HG03025 (cell line): ENCODE measurements at regions not wholly inside any gene's neighbourhood (a gene's known extent, or its start where the extent isn't known, plus 50 kb on each side); places are given as distances from the start of the nearest gene placed in this dataset.

Experiments used
- ATAC-seq: cut with Tn5 transposase; IDR thresholded peaks from one replicate; pipeline ENCODE4 v1.9.1; 2021; ENCODE audit warnings: mild to moderate bottlenecking, moderate library complexity; ENCODE audit not compliant: unreplicated experiment, low FRiP score

DNA sequence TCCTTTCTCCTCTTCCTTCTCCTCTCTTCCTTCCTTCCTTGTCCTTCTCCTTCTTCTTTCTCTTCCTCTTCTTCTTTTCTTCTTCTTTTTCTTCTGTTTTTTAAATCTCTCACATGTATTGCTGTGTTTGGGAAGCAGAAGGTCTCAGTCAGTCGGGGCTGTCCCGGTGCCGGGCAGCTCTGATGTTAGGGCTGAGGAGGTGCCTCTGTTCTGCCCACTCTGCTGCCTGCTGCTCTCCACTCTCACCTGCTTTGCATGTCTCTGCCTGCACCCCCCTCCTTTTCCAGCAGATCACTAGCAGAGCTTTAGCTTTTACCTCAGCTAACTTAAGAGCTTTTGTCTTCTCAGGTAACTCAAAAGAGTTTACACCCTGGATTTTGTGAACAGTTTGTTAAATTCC is 276.6 kb downstream of the CHRM3 start:
- ATAC-seq = no peak

DNA sequence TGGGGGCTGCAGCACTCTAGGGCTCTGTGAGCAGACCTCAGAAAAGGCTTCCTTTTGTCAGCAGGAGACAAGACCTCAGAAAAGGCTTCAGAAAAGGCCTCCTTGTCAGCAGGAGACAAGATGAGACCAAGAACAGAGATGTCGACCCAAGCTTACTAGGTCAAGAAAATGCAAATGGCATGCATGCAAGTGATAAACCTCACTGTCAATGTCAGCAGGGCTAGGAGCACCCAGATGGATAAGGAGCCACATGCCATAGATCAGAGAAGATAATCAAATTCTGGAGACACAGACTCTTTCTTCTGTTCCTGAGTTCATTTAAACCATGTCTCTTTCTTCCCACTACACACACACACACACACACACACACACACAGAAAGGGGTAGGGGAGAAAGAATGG is 285.9 kb downstream of the CHRM3 start:
- no peak for ATAC-seq

DNA sequence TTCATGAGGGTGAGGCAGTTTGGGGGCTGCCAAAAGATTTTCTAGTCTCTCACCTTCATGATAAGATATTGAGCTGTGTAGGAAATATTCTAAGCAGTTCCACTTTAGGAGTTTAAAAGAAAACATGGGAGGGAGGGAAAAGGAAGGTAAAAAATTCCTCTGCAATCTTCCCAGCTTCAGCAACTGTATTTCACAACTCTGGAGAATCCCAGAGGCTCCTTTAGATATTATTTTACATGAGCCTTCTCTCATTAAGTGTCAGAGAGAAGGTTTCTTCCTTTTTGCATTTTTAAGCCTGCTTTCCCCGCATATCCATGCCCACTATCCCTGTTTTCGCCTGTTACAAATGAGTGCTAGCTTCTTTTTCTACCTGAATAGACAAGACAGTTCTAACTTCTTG is 289.4 kb downstream of the CHRM3 start:
- no peak for ATAC-seq

DNA sequence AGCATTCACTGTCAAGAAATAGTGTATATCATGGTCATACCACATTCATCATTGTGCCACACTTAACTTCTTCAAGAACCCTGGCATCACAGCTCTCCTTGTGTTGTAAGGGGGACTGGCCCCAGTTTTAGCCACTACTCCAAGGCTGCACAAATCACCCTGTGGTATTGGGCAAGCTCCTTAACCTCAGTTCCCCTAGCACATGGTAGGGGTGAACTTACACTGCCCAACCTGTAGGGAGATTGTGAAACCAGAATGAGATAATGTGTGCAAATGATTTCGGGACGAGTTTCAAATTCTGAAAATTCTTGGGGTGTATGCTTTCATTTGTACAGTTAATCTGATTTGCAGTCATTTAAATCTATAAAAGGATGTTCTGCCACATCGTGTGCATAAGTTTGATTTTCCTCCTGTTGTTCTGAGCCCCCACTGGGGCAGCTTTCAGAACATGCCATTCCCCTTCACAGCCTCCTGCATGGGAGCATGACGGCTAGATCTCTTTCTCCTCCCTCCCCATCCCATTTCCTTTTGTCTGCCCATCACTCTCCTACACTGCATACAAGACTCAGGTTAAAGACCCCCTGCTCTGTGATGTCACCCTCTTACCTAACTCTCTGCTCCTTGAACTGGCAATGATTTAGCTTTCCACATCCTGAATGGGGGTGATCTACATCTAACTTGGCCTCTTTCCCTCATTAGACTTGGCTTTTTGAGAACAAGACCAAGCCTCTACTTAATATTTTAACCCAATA is 290.3 kb downstream of the CHRM3 start:
- ATAC-seq = no peak

DNA sequence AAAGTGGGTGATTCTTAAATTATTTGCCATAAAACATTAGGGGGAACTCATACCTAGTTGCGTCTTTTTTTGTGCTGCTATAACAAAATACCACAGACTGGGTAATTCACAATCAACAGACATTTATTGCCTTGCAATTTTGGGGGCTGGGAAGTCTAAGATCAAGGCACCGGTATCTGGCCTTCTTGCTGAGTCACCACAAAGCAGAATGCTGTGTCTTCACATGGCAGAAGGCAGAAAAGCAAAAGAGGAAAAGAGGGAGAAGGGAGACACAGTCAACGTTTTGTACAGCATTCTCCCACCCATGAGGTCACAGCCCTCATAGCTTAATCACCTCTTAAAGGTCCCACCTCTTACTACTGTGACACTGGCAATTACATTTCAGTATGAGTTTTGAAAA is 291.0 kb downstream of the CHRM3 start:
- ATAC-seq = no peak

DNA sequence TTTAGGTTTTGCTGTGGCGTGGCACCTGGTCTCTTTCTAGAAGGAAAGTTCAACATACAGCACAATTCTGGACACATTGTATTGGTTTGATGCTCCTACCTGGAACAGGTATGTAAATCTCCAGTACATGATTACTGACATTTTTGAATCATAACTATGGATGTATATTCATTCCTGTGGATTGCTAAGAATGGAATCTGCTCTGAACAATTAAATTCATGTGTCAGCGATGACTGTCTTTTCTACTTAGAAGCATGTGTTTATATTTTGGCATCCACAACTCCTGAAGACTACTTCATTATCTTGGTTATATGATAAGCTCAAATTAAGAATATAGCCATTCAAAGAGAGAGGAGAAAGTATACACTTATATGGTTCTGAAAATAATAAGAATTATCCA is 291.8 kb downstream of the CHRM3 start:
- no peak for ATAC-seq

DNA sequence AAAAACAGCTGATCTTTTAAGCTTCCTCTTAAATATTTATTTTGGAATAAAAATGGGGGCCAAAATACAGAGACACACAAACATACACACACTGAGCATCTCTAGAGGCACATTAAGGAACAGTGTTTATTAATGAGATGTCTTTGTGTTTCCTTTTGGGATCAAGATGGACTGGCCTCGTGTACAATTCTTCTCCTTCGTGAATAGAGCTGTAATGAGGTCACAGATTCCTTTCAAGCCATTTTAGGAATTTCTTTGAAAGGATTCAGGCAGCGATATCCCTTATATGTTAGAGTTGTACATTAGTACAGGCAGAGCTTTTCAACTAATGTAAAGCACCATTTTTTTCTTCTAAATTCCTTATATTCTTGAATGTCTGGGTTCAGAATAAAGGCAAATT is 295.7 kb downstream of the CHRM3 start:
- ATAC-seq = no peak

DNA sequence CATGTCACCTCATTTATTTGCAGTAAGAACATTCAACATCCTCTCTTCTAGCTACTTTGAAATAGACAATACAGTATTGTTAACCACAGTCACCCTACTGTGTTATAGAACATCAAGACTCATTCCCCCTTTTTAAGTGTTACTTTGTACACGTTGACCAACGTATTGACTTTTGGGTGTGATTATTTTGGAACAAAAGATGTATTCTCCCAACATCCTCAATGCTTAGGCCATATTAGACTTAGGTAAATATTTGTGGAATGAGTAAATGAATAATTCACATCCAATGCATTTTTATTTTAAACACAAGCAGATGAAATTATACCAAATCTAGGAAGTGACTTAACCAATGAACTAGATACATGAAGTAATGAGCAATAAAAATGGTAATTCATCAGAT is 296.6 kb downstream of the CHRM3 start:
- ATAC-seq = no peak

DNA sequence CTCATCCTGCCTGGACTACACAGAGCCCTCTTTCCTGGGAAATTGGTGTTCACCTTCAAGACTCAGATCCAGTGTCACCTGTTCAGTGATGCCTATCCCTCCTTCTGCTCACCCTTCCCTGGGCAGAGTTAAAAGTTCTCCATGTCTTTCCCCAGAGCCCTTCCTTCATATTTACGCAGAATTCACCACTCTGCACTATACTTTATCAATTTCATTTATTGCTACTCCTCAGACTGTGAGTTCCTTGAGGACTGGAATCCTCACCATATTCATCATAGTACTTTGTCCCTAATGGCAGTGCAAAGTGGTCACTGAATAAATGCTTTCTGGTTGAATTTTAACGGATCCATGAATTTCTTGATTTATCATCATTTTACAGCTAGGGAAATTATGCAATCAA is 300.0 kb downstream of the CHRM3 start:
- no peak for ATAC-seq

DNA sequence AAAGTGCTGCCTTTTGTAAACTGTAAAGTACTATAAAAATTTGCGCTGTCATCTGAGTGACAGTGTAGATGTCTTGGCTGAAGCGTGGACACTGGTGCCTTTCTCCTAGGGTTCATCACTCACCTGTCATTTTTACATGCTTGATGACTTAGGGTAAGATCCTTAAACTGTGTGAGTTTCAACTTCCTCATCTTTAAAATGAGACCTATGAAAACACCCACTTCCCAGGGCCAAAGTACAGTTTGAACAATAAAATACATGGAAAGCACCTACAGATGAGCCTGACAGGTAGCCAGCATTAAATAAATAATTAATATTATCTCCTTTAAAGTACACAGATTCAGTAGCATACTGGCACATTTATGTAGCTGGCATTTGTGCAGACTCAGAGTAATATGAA is 309.9 kb downstream of the CHRM3 start:
- no peak for ATAC-seq

DNA sequence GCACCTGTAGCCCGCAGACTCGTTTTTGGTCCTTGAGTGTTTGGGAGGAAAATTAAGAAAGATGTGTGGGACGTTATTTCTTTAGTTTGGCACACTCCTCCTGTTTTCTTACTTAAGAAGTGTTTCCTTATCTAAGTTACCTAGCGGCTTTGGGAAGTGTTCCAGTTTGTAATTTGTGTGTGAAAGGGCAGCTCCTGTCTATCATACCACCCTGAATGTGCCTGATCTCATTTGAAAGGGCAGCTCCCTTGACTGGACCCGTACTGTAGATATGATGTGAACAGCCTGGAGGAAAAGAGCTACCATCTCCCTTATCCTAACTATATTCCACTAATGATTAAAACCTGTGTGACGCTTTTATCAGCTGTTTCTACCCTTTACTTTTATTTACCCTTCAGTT is 314.3 kb downstream of the CHRM3 start:
- no peak for ATAC-seq

DNA sequence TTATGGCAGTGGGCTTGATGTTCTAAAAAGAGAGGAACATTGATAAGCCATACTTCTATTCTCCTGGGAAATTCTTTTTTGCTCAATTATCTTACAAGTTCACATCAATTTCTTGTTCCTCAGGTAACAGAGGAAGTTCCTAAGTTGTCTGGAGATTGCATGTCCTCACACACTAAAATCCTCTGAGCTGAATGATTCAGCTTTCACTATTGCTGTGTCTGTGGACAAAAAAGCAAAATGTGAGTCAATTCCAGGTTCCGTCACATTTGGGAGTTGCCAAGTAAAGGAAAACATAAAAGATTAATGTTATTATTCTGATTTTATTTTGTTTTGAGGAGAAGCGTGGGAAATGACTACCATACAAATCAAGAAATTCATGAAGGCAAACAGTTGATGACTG is 316.7 kb downstream of the CHRM3 start:
- no peak for ATAC-seq

DNA sequence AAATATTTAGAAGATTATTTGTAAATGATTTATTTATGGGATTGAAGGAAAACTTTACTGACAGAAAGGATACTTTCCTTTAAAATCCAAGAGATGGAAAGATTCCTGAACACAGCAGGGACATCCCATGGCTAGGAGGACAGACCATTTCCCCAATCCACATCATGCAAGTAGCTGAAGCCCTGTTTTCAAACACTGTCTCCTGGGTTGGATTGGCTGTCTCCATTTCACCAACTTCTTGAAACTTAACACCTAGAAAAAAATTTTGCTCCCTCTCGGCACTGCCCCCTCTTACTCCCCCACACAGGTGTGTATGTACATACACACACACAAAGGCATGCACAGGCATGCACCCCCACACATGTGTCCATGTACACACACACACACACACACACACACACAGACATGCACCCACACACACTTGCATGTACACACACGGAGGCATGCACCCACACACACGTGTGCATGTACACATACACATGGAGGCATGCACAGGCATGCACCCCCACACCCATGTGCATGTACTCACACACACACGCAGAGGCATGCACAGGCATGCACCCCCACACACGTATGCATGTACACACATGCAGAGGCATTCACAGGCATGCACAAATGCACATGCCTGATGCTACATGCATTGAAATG is 320.0 kb downstream of the CHRM3 start:
- no peak for ATAC-seq

DNA sequence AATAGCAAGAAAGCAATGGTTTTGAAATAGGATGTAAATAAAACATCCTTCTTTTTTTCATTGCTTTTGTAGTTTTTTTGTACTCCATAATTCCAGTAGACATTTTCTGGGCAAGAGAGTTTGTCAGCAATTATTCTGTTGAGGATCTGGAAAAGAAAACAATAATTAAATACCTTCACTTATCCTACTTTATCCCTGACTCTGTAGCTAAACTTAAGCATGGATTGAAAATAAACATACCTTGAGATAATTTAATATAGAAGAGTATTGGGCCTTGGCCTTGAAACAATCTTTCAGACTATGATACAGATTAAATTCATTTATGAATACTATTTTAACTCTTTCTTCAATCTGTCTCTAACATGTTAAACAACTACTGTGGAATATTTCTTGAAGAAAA is 321.2 kb downstream of the CHRM3 start:
- ATAC-seq = no peak

DNA sequence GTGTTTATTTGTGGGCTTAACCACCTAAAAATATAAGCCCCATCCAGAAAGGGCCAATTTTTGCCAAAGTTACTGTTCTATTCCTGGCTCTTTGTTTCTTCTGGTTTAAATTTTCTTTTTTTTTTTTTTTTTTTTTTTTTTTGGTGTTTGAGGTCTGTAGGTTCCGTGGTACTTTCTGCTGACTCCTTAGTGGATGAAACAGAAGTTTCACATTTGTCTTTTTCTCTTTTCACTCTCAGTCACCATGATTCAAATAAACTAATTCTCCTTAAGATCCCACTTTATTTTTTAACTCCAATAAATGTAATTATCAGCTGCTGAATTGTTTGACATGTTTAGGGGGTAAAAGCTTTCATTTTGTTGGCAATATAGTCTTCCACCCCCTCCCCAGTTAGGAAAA is 322.3 kb downstream of the CHRM3 start:
- no peak for ATAC-seq

DNA sequence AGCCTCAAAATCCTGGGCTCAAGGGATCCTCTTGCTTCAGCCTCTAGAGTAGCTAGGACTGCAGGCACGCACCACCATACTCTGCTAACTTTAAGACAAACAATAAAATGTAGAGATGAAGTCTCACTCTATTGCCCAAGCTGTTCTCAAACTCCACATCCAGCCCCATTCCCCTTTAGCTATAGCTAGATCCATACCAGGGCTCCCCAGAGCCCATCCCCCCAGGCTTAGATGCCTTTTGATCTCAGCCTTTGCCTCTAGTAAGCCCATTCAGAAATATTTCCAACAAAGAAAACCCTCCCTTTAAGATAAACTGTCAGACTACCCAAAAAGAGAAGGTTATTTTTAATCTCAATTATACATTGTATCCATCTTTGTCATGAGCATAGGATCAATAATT is 325.4 kb downstream of the CHRM3 start:
- ATAC-seq = no peak

DNA sequence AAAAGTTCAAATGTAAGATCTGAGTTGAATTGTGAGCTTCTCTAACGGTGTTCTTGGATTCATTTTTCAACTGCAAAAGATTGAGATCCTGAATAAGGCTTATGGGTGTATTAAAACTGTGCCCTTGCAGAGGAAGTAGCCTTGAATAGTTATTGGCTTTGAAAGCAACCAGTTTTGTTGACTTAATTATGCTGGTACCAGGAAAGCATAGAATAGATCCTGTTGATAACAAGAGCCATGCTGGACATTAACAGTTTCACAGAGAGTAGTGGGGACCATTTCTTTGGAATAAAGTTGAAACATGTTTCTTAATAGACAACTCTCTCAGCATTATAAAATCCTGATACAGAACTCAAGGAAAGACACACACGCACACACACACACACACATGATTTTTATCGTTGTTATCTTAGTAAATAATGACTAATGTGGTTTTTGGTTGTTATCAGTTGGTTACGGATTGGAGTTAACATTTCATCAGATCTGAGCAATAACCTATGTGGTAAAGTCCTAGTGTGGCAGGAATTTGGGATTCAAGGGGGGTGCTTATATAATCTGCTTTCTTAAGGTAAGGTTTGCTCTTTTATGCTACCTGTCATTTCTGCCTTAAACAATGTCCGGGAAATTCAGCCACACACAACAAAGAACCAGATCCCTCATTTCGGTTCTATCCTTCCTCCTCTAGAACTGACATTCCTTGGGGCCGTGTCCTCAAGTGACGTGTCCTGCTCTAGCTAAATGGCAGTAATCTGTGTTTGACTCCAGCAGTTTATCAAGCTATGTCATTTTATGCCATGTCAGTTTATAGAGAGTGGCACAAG is 330.9 kb downstream of the CHRM3 start:
- no peak for ATAC-seq

DNA sequence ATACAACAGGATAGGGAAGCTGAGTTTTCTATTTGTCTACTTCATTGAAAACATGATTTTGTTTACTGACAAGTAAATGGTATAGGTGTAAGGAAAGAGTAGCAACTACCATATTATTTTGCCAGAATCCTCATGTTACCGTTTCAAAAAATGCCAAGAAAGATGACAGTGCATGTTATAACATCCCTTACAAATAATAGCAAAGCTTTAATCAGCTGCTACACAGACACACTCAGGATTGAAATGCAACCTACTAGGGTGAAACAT is 331.5 kb downstream of the CHRM3 start:
- ATAC-seq = no peak

DNA sequence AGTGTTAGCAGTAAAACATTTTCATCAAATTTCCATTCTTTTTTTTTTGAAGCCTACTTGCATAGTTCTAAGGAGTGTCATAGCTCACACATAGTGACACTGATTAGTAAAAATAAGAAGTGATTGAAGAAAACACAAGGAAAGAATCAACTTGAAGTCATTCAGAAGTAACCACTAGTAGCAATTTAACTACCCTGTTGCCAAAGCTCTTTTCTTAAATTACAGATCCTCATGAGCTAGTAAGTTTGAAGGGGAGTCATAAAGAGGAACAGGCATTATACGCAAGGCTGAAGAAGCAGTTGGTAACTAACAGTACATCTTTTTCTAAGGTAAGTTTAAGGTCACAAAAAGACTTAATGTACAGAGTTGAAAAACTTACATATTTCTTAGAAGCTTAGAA is 332.2 kb downstream of the CHRM3 start:
- ATAC-seq = no peak

DNA sequence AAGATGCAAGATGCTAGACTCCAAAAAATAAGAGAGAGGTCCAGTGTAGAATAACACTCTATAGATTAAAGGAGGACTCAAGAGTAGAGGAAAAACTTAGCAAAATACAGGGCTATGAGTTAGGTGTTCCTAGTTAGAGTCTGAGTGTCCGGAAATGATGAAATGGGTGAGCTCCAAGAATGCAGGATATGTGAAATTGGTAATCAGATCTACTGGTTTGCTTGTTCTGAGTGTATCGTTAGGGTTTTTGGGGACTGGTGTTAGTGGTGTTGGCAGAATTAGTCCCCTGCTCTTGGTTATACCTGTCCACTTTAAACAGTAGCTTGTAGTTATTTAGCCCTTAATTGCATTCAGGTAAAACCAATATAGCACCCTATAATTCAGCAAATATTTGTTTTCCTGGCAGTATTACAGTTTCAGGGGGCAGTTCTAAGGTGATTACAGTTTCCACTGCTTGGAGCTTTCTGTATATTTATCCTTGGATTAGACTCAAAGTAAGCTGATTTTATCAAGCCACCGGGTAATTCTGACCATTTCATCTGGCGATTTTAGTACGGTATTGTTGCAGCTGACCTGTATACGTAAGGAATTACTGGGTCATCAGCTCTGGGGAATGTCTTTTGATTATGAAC is 332.7 kb downstream of the CHRM3 start:
- ATAC-seq = no peak

DNA sequence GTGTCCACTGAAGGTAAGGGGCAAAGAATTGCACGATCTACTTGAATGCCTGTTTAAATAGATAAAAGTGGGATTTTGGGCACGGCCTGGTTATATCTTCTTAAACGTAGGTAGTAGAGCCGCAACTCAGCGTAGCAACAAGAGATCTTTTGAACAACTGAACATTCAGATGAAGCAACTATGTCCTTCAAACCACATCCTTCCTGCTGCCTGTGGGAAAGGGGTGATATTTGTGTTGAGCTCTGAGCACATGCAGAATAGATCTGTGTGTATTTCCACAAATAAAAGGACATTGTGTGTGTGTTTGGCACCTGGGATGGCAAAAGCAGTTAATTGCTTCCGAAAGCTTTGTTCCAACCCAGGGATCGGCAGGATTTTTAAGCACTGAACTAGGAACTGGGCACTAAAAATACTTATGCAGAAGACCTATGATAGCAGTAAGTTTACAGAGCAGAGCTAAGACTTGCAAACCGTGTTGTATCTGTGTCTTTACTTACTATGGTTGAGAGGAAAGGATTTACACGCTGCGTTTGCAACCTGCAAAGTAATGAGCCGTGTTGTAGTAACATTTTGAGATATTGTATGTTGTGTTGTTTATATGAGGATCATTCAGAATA is 333.4 kb downstream of the CHRM3 start:
- ATAC-seq = no peak
